GM21825 (cell line): ENCODE measurements at regions not wholly inside any gene's neighbourhood (a gene's known extent, or its start where the extent isn't known, plus 50 kb on each side); places are given as distances from the start of the nearest gene placed in this dataset.
"Not testable (repeated sequence)": the region's sequence is repeated elsewhere in the genome, so short reads cannot be mapped to it uniquely, and the experiment has no call there.

ENCODE experiments used
- ATAC-seq: cut with Tn5 transposase; IDR thresholded peaks from one replicate; pipeline ENCODE4 v1.9.1; 2021; ENCODE audit warnings: mild to moderate bottlenecking, moderate library complexity; ENCODE audit not compliant: unreplicated experiment

- not testable (repeated sequence) for ATAC-seq
Measured at GRCh38 chr22:49698616-49699015, 129.1 kb downstream of the BRD1 start.

- no peak for ATAC-seq
Measured at GRCh38 chr22:49697047-49697446, 130.6 kb downstream of the BRD1 start.

DNA sequence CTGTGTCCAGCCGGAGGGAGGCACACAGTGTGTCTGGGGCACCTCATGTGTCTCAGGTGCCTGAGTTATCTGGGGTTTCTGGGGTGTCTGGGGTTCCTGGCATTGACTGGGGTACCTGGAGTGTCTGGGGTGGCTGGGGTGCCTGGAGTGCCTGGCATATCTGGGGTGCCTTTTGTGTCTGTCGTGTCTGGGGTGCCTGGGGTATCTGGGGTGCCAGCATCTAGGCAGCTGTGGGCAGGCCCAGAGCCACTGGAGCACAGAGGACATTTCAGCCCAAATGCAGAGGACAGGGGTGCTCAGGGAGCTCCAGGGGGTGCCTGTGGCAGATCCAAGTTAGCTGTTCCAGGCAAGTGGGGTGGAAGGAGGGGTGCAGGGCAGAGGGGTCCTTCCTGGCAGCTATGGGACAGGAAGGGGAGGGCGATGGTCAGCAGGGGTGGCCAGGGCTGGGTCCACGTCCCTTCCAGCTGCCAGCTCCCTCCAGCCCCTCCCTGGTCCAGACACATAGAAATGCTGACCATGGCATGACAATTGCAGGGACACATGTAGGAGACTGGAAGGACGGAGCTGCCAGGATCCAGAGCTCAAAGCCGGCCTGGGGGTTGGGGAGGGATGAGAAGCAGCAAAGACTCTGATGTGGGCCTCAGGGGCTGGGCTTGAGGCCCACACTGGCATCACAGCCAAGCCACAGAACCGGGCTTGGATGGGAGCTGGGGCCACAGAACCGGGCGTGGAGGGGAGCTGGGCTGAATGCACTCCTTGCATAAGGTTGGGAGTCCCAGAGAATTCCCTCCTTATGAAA is 133.0 kb downstream of the BRD1 start:
- ATAC-seq, result no peak

GRCh38 chr22:49693848-49694247 is 133.8 kb downstream of the BRD1 start:
- no peak for ATAC-seq

GRCh38 chr22:49693416-49693815 is 134.3 kb downstream of the BRD1 start:
- no peak for ATAC-seq

DNA sequence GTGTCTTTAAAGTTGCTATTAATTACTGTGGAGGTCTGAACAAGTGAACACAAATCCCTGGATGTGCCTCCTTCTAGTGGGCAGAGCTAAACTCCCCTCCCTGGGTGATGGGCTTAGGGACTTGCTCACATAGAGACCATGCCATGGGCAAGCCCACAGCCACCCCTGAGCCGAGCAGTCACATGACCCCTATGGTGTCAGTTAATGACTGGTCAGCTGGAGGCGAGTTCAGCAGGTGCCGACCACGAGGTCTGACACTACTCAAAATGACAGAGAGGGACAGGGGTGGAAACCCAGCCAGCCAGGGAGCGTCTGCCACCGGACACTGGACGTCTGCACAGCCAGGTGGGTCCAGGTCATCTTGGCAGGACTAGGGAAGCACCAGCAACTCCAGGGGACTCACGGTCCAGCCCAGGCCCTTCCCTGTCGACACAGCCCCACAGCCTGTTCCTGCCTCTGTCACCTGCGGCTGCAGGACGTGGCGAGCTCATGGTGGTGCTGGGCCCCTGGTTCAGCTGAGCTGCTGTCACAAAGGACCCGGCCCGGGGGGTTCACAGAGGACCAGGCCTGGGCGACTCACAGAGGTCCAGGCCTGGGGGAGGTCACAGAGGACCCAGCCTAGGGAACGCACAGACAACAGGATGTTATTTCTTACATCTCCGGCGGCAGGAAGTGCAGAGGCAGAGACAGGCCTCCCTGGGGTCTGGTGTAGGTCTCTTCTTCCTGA is 135.0 kb downstream of the BRD1 start:
- ATAC-seq, result no peak

GRCh38 chr22:49691256-49691655 is 136.4 kb downstream of the BRD1 start:
- ATAC-seq, result no peak

GRCh38 chr22:49690454-49690853 is 137.2 kb downstream of the BRD1 start:
- ATAC-seq, result no peak

DNA sequence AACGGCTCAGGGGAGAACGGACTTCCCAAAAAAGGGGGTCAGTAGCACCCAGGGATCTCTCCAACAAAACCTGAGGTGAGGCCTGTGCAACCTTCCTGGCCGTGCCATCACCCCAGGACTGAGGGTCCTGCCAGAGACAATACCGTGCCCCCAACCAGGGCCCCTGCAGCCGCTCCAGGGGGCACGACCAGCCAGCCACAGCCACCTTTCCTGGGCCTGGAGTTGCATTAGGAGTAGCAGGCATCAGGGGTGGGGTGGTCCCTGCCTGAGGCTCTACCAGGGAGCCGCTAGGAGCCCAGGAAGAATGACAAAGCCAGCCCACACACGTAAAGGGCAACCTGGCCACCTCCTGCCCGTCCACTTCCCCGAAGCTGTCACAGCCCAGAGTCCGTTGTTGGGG is 137.8 kb downstream of the BRD1 start:
- ATAC-seq, result no peak

GRCh38 chr22:49689255-49689770 is 138.4 kb downstream of the BRD1 start:
- ATAC-seq, result no peak

DNA sequence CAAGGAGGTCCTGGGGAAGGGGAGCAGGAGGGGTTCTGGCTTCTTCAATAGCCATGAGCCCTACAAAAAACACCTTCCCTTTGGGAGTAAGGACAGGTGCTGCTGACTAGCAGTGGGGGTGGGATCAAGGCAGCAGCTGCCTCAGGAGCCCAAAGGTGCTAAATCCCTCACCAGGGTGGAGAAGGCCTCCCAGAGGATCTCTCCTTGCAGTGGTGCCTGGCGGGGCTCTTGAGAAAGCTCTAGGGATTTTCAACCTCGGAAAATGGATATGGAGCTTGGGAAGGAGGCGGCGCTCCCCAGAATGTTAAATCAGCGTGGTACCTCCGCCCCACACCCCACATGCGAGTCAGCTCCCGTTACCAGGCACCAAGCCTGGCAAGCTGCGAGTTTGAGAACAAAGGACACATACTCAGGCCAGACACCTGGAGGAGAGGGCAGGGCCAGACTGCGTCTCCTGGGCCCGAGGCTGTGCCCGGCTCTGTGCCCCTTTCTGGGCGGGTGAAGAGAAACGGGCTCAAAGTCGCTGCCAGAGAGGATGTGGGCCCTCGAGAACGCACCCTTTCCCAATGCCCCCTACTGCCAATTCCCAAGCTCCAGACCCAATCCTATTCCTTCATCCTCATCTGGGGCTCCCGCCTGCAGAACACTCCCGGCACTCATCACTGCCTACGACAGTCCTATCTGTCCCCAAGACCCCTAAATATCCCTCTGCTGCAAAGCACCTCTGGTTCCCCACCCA is 139.0 kb downstream of the BRD1 start:
- no peak for ATAC-seq

GRCh38 chr22:49687786-49688515 is 139.7 kb downstream of the BRD1 start:
- no peak for ATAC-seq

GRCh38 chr22:49687333-49687732 is 140.3 kb downstream of the BRD1 start:
- ATAC-seq, result no peak

GRCh38 chr22:49686495-49687219 is 141.0 kb downstream of the BRD1 start:
- no peak for ATAC-seq

DNA sequence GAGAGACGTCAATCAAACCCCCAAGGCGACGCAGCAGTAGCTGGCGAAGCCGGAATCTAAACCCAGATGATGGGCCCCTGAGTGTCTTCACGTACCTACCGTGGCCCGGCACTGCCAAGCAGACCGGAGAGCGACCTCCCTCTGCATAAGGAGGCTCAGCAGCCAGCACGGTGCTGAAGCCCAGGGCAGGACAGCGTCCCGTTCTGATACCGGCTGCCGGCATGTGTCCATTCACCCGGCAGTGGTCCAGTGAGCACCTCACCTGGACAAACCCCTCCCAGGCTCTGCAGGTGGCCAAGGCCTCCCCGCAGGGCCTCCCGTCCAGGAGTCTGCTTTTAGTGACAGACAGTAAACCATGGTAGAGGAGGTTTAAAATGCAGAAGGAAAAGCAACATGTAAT is 142.0 kb downstream of the BRD1 start:
- no peak for ATAC-seq

GRCh38 chr22:49685116-49685515 is 142.6 kb downstream of the BRD1 start:
- ATAC-seq, result no peak

DNA sequence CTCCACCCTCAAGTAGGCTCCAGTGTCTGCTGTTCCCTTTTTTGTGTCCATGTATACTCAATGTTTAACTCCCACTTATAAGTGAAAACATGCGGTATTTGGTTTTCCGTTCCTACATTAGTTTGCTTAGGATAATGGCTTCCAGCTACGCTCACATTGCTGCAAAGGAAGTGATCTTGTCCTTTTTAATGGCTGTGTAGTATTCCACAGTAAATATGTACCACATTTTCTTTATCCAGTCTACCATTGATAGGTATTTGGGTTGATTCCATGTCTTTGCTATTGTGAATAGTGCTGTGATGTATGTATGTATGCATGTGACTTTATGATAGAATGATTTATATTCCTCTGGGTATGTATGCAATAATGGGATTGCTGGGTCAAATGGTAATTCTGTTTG is 144.6 kb downstream of the BRD1 start:
- no peak for ATAC-seq

DNA sequence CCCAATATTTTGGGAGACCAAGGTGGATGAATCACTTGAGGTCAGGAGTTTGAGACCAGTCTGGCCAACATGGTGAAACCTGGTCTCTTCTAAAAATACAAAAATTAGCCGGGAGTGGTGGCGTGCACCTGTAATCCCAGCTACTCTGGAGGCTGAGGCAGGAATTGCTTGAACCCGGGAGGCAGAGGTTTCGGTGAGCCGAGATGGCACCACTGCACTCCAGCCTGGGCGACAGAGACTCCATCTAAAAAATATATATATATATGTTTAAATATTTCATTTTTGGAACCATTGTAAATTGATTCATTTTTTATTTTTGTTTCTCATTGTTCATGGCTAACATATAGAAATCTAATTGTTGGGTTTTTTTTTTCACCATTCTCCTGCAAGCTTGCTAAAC is 146.9 kb downstream of the BRD1 start:
- not testable (repeated sequence) for ATAC-seq

DNA sequence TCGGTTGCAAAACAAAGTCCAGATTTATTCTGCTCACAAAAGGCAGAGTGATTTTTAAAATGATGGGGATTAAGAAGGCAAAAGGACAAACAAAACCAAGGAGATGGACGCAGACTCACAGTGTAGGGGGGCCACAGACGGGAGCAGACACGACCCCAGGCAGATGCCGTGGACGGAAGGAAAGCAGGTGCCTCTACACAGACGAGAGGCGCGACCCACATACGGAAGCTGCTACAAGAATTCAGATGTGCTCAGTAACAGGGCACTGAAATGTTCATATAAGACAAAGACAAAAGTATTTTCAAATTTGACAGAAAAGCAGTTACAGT is 148.9 kb downstream of the BRD1 start:
- ATAC-seq, result no peak

DNA sequence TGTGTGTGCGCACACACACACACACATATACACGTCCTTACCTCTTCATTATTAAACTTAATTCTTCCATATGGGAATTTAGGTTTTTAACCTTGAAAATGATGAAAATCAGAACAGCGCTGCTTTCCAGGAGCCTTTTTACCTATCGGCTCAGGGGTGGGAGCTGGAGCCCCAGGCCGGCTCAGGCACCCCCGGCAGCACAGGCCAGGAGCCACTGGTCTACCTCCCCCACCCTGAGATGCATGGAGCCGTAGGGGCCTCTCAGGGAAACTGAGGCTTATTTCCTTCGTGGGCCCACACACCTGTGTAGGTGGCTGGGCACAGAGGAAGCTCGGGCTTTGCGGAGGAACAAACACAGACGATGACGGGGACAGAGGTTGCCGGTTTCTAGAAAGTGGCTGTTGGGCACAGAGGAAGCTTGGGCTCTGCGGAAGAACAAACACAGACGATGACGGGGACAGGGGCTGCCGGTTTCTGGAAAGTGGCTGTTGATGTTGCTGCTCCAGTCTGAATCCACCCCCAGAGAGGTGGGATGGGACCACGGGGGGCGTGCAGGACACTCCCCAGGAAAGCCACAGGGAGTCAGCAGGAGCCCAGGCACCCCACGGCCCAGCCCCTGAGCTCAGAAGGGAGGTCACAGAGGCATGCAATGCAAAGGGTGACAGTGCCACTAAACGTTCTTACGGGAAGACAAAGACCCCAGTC is 149.4 kb downstream of the BRD1 start:
- no peak for ATAC-seq
